Ascending aorta (tissue), 2 donors: ENCODE measurements at regions not wholly inside any gene's neighbourhood (a gene's known extent, or its start where the extent isn't known, plus 50 kb on each side); places are given as distances from the start of the nearest gene placed in this dataset.

Experiments used
- DNase-seq, 2 donors: peaks; one replicate each; pipeline ENCODE4 v3.0.0-alpha.2; 2019; ENCODE audit warnings: low spot score in 2 of 2
- H3K27ac ChIP-seq, 2 donors: fragments of 200-600 bp; sonication (generic); one replicate each; pipeline ENCODE4 v1.5.1; 2016 to 2017; ENCODE audit warnings: mild to moderate bottlenecking in 1 of 2
- H3K27me3 ChIP-seq: fragments of 200-600 bp; sonication (generic); one replicate; pipeline ENCODE4 v1.5.1; 2017
- H3K36me3 ChIP-seq, 2 donors: fragments of 200-600 bp; sonication (generic); one replicate each; pipeline ENCODE4 v1.5.1; 2016
- H3K4me1 ChIP-seq, 2 donors: fragments of 200-600 bp; sonication (generic); one replicate each; pipeline ENCODE4 v1.5.1; 2016 to 2017; ENCODE audit warnings: mild to moderate bottlenecking in 1 of 2
- H3K4me3 ChIP-seq, 2 donors: fragments of 200-600 bp; sonication (generic); one replicate each; pipeline ENCODE4 v1.5.1; 2016 to 2017; ENCODE audit warnings: mild to moderate bottlenecking in 1 of 2
- H3K9me3 ChIP-seq, 2 donors: fragments of 200-600 bp; sonication (generic); one replicate each; pipeline ENCODE4 v1.5.1; 2016
- CTCF ChIP-seq, 3 experiments: fragments of 200-600 bp in 2 of 3; fragments of 450-650 bp in 1 of 3; sonication (generic) in 2 of 3; IDR thresholded peaks; one replicate each; pipeline ENCODE4 v1.5.1; 2016 to 2019; ENCODE audit warnings: antibody characterized with exemption in 3 of 3, mild to moderate bottlenecking in 1 of 3, moderate library complexity in 1 of 3
- intact Hi-C: fragments of 100-400 bp; cut with DNase I; formaldehyde crosslinking; loops from one replicate; pipeline ENCODE4 v1.15.1; 2023

DNA sequence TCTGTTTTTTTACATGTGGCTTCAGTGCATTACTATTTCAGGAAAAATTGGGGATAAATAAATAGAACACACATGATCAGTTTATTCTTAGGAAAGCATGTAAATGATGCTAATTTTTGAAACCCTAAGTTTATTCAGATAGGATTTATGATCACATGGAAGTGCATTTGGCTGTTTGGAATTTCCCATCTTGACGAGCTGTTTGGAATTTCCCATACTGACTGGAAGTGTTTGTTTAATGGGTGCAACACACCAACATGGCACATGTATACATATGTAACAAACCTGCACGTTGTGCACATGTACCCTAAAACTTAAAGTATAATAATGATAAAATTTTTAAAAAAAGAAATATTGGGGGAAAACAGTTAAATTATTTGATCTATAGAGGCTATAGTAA is 79.5 kb downstream of the COL6A6 start:
- Histone ChIP-seq H3K4me1 (no peaks in the 10 kb centered on the region), H3K36me3 (no peaks in the 10 kb centered on the region), H3K27ac (no peak overlapping the region), H3K4me3 (no peak overlapping the region), H3K27me3 (no peaks in the 10 kb centered on the region), H3K9me3 (no peaks in the 10 kb centered on the region)
- intact Hi-C loops: no loop called here
- DNase-seq: no peak
- TF ChIP-seq CTCF (IDR thresholded peaks at IDR 0.05): no peak

GRCh38 chr3:130601442-130601971 is 84.5 kb downstream of the COL6A6 start:
- no peak for DNase-seq
- intact Hi-C loops: no loop called here
- Histone ChIP-seq H3K36me3 (no peaks in the 10 kb centered on the region), H3K9me3 (peaks cover 0 to 3% of the 10 kb centered on the region in 2 donors), H3K27me3 (no peaks in the 10 kb centered on the region), H3K4me3 (no peak overlapping the region), H3K27ac (no peak overlapping the region), H3K4me1 (no peaks in the 10 kb centered on the region)
- no peak for TF ChIP-seq CTCF (IDR thresholded peaks at IDR 0.05)

DNA sequence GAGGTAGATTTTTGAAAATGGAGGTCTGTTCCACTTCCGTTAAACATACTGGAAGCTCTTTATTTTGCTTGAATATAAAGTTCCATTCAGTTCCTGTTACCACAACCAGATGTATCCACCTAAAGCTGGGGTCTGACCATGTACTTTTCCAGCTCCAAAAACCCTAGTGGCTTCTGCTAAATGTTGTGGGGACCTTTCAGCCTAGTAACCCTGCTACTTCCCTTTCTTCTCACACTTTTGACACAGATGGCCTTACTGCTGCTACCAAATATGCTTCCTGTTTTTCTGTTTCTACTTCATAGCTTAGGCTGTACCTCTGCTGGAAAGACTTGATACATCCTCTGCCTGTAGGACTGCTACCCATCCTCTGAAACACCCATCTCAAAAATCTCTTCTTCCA is 87.8 kb downstream of the COL6A6 start:
- intact Hi-C loops: no loop called here
- no peak for TF ChIP-seq CTCF (IDR thresholded peaks at IDR 0.05)

GRCh38 chr3:130606336-130606735 is 89.4 kb downstream of the COL6A6 start:
- H3K36me3 ChIP-seq: no peaks in the 10 kb centered on the region
- no peak overlapping the region for H3K27ac ChIP-seq
- DNase-seq: no peak
- H3K4me3 ChIP-seq: no peak overlapping the region
- H3K9me3 ChIP-seq: peaks cover 3 to 17% of the 10 kb centered on the region in 2 donors
- intact Hi-C loops: no loop called here
- H3K4me1 ChIP-seq: peaks cover 0 to 2% of the 10 kb centered on the region in 2 donors
- H3K27me3 ChIP-seq: no peaks in the 10 kb centered on the region
- no peak for TF ChIP-seq CTCF (IDR thresholded peaks at IDR 0.05)

More for the DNA sequence above, 87.8 kb downstream of the COL6A6 start:
- Histone ChIP-seq H3K27ac (no peak overlapping the region), H3K36me3 (no peaks in the 10 kb centered on the region), H3K4me1 (no peaks in the 10 kb centered on the region), H3K4me3 (no peak overlapping the region), H3K9me3 (peaks cover 3 to 17% of the 10 kb centered on the region in 2 donors), H3K27me3 (no peaks in the 10 kb centered on the region)
- no peak for DNase-seq

DNA sequence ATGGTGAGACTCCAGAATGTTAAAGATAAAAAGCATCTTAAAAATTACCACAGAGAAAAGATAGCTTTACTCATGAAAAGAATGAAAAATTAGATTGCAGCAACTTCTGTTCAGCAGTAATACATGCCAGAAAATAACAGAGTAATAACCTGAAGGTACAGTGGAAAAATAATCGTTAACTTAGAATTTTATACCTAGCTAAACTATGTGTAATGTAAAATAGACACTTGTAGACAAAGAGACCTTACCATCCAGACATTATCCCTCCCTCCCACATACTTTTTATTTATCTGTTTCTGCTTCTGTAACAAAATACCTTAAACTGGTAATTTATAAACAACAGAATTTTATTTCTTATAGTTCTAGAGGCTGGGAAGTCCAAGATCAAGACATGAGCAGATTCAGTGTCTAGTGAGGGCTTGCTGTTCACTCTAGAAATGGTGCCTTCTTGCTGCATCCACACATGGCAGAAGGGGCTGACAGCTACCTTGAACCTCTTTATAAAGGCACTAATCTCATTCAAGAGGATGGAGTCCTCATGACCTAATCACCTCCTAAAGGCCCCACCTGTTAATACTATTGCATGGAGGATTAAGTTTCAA is 90.7 kb downstream of the COL6A6 start:
- no peak for TF ChIP-seq CTCF (IDR thresholded peaks at IDR 0.05)

More for the DNA sequence above, 90.7 kb downstream of the COL6A6 start:
- intact Hi-C loops: no loop called here
- no peak overlapping the region for H3K4me3 ChIP-seq
- no peaks in the 10 kb centered on the region for H3K27me3 ChIP-seq
- no peak overlapping the region for H3K27ac ChIP-seq
- H3K4me1 ChIP-seq: peaks cover 0 to 2% of the 10 kb centered on the region in 2 donors
- H3K9me3 ChIP-seq: peaks cover 3 to 17% of the 10 kb centered on the region in 2 donors
- no peak for DNase-seq
- no peaks in the 10 kb centered on the region for H3K36me3 ChIP-seq
